Testis (tissue), 2 donors: ENCODE measurements at regions not wholly inside any gene's neighbourhood (a gene's known extent, or its start where the extent isn't known, plus 50 kb on each side); places are given as distances from the start of the nearest gene placed in this dataset.

Source experiments
- CTCF ChIP-seq, 3 experiments: fragments of 450-650 bp in 2 of 3; fragments of 200-600 bp in 1 of 3; sonication (generic) in 1 of 3; IDR thresholded peaks; one replicate each; pipeline ENCODE4 v1.5.1; 2016 to 2019; ENCODE audit warnings: antibody characterized with exemption in 3 of 3, mild to moderate bottlenecking in 2 of 3, moderate library complexity in 1 of 3
- POLR2A ChIP-seq: fragments of 450-650 bp; IDR thresholded peaks from one replicate; pipeline ENCODE4 v1.6.1; 2017; ENCODE audit warnings: antibody characterized with exemption, mild to moderate bottlenecking, moderate library complexity

- TF ChIP-seq CTCF (IDR thresholded peaks at IDR 0.05) = no peak
- TF ChIP-seq POLR2A = no peak
Measured at GRCh38 chr14:97942921-97943320, 1145.7 kb downstream of the VRK1 start.
